ENCODE measurements at regions not wholly inside any gene's neighbourhood (a gene's known extent, or its start where the extent isn't known, plus 50 kb on each side); places are given as distances from the start of the nearest gene placed in this dataset.

DNA sequence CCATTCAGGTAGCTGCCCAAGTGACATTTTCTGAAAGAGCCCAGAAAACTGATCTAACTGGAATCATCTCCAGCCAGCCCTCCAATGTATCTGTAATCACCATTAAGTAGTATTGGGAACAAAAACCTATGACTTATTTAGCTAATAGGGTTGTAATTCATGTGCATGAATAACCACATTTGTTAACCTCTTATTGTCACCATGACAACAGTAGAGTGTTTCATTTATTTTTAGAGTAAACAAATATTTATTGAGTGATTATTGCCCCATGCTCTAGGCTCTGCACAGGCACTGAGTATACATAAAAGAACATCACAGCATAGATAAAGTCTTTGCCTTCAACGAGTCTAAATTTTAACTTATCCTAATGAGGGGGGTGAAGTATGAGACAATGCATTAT lies 265.4 kb upstream of the UBE2E3 start:
- Histone ChIP-seq H3K79me2 (ENCODE audit: insufficient read depth) (no peaks in the 10 kb centered on the region), H3K4me3 (ENCODE audit: low read depth in 2 of 2, low read length in 1 of 2) (no peak overlapping the region), H3K27ac (ENCODE audit: low read depth in 2 of 2, low read length in 1 of 2) (no peak overlapping the region), H3K9me3 (no peaks in the 10 kb centered on the region; the same call in 1 of the 2 replicates), H3K4me2 (no peak overlapping the region), H3K9ac (no peak overlapping the region), H3K27me3 (ENCODE audit: insufficient read depth) (no peaks in the 10 kb centered on the region), H3K4me1 (ENCODE audit: control insufficient read depth in 1 of 2, insufficient read depth in 2 of 2, low read depth in 1 of 2, low read length in 1 of 2) (no peaks in the 10 kb centered on the region), H3K36me3 (replicated peaks in 1 of 2; ENCODE audit: control insufficient read depth in 1 of 2, insufficient read depth in 2 of 2, low read length in 1 of 2) (no peaks in the 10 kb centered on the region), H4K20me1 (ENCODE audit: insufficient read depth) (no peaks in the 10 kb centered on the region), H2AFZ (ENCODE audit: low read depth) (no peak overlapping the region), H3F3A (replicated peaks; ENCODE audit: insufficient read depth) (no peaks in the 10 kb centered on the region), H3K9me2 (no peaks in the 10 kb centered on the region)
- ChIA-PET POLR2A (no interaction called here), CTCF (interaction anchor here (0.9 kb wide), 1 partner anchor 589 kb away, joined by 3 read pairs; no protein-coding TSS in a partner anchor)
- TF ChIP-seq POLR2AphosphoS5 (IDR thresholded peaks at IDR 0.05; ENCODE audit: low read depth, low read length): no peak
- no peak for DNase-seq
- 21% methylated on average over 1 of the region's 1 CpG for WGBS (ENCODE audit: low lambda C conversion rate)

DNA sequence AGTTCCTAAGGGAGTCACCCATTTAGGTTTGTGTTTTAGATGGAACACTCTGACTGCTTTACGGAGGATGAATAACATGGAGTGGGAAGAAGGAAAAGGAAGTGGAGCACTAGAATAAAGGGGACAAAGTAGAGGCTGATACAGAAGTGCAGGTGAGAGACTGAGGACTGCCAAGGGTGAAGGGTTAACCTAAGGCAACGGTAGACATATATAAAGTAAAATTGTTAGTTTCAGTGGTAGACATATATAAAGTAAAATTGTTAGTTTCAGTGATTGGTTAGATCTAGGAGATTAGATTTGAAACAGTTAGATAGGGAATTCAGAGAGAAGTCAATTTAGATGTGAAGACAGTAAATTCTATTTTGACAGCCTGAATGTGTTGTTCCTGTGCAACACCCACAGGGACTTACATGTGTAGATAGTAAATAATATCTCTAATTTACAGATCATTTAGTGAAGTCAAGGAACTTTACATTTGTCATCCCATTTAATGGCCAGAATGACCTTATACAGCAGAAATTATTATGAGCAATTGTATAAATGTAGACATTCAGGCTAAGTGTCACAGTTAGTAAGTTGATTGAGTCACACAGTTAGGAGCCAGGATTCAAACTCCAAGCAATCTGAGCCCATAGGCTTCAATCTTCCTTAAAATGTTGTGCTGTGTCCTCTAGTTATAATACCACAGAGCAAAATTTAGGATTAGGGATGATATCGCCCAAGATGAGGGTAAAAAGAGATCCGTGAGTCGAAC lies 270.8 kb upstream of the UBE2E3 start:
- Histone ChIP-seq H3K79me2 (ENCODE audit: insufficient read depth) (no peaks in the 10 kb centered on the region), H3K4me2 (no peak overlapping the region), H3K9me2 (no peaks in the 10 kb centered on the region), H3K27me3 (ENCODE audit: insufficient read depth) (no peaks in the 10 kb centered on the region), H3K36me3 (replicated peaks in 1 of 2; ENCODE audit: control insufficient read depth in 1 of 2, insufficient read depth in 2 of 2, low read length in 1 of 2) (no peaks in the 10 kb centered on the region), H3K9ac (no peak overlapping the region), H3K4me3 (ENCODE audit: low read depth in 2 of 2, low read length in 1 of 2) (no peak overlapping the region), H3K9me3 (no peaks in the 10 kb centered on the region; the same call in 1 of the 2 replicates), H3K27ac (ENCODE audit: low read depth in 2 of 2, low read length in 1 of 2) (no peak overlapping the region), H3F3A (replicated peaks; ENCODE audit: insufficient read depth) (no peaks in the 10 kb centered on the region), H4K20me1 (ENCODE audit: insufficient read depth) (no peaks in the 10 kb centered on the region), H2AFZ (ENCODE audit: low read depth) (no peak overlapping the region), H3K4me1 (ENCODE audit: control insufficient read depth in 1 of 2, insufficient read depth in 2 of 2, low read depth in 1 of 2, low read length in 1 of 2) (no peaks in the 10 kb centered on the region; a peak in 1 of 4 replicates)
- POLR2A ChIA-PET: no interaction called here
- 93% methylated on average over 5 of the region's 5 CpGs for WGBS (ENCODE audit: low lambda C conversion rate)
- TF ChIP-seq, protein P1, sequence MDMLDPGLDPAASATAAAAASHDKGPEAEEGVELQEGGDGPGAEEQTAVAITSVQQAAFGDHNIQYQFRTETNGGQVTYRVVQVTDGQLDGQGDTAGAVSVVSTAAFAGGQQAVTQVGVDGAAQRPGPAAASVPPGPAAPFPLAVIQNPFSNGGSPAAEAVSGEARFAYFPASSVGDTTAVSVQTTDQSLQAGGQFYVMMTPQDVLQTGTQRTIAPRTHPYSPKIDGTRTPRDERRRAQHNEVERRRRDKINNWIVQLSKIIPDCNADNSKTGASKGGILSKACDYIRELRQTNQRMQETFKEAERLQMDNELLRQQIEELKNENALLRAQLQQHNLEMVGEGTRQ (IDR thresholded peaks at IDR 0.05; ENCODE audit: borderline replicate concordance, low read depth, low read length): no peak
- TF ChIP-seq, protein P2, sequence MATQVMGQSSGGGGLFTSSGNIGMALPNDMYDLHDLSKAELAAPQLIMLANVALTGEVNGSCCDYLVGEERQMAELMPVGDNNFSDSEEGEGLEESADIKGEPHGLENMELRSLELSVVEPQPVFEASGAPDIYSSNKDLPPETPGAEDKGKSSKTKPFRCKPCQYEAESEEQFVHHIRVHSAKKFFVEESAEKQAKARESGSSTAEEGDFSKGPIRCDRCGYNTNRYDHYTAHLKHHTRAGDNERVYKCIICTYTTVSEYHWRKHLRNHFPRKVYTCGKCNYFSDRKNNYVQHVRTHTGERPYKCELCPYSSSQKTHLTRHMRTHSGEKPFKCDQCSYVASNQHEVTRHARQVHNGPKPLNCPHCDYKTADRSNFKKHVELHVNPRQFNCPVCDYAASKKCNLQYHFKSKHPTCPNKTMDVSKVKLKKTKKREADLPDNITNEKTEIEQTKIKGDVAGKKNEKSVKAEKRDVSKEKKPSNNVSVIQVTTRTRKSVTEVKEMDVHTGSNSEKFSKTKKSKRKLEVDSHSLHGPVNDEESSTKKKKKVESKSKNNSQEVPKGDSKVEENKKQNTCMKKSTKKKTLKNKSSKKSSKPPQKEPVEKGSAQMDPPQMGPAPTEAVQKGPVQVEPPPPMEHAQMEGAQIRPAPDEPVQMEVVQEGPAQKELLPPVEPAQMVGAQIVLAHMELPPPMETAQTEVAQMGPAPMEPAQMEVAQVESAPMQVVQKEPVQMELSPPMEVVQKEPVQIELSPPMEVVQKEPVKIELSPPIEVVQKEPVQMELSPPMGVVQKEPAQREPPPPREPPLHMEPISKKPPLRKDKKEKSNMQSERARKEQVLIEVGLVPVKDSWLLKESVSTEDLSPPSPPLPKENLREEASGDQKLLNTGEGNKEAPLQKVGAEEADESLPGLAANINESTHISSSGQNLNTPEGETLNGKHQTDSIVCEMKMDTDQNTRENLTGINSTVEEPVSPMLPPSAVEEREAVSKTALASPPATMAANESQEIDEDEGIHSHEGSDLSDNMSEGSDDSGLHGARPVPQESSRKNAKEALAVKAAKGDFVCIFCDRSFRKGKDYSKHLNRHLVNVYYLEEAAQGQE (IDR thresholded peaks at IDR 0.05; ENCODE audit: low read depth, low read length): no peak
- TF ChIP-seq JUND (IDR thresholded peaks at IDR 0.05) (no peak), FOXM1 (IDR thresholded peaks at IDR 0.05; ENCODE audit: low read depth) (no peak), TCF12 (IDR thresholded peaks at IDR 0.05) (no peak), NFIC (IDR thresholded peaks at IDR 0.05; ENCODE audit: borderline replicate concordance) (no peak), CHD2 (IDR thresholded peaks at IDR 0.05; ENCODE audit: low read length, partially characterized antibody) (no peak), FOSL2 (IDR thresholded peaks at IDR 0.05; ENCODE audit: borderline replicate concordance, low read depth) (no peak), EP300 (IDR thresholded peaks at IDR 0.05; ENCODE audit: borderline replicate concordance in 1 of 2, low read depth in 1 of 2, low read length in 1 of 2) (no peak)
- TF ChIP-seq, protein P3, sequence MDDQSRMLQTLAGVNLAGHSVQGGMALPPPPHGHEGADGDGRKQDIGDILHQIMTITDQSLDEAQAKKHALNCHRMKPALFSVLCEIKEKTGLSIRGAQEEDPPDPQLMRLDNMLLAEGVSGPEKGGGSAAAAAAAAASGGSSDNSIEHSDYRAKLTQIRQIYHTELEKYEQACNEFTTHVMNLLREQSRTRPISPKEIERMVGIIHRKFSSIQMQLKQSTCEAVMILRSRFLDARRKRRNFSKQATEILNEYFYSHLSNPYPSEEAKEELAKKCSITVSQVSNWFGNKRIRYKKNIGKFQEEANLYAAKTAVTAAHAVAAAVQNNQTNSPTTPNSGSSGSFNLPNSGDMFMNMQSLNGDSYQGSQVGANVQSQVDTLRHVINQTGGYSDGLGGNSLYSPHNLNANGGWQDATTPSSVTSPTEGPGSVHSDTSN (IDR thresholded peaks at IDR 0.05): no peak
- TF ChIP-seq, protein P4, sequence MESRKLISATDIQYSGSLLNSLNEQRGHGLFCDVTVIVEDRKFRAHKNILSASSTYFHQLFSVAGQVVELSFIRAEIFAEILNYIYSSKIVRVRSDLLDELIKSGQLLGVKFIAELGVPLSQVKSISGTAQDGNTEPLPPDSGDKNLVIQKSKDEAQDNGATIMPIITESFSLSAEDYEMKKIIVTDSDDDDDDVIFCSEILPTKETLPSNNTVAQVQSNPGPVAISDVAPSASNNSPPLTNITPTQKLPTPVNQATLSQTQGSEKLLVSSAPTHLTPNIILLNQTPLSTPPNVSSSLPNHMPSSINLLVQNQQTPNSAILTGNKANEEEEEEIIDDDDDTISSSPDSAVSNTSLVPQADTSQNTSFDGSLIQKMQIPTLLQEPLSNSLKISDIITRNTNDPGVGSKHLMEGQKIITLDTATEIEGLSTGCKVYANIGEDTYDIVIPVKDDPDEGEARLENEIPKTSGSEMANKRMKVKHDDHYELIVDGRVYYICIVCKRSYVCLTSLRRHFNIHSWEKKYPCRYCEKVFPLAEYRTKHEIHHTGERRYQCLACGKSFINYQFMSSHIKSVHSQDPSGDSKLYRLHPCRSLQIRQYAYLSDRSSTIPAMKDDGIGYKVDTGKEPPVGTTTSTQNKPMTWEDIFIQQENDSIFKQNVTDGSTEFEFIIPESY (IDR thresholded peaks at IDR 0.05; ENCODE audit: borderline replicate concordance, low read depth): no peak
- DNase-seq: no peak
- CTCF ChIA-PET: no interaction called here

All from SK-N-SH (cell line).